ENCODE measurements at regions not wholly inside any gene's neighbourhood (a gene's known extent, or its start where the extent isn't known, plus 50 kb on each side); places are given as distances from the start of the nearest gene placed in this dataset.
"Not testable (repeated sequence)": the region's sequence is repeated elsewhere in the genome, so short reads cannot be mapped to it uniquely, and the experiment has no call there.

- Histone ChIP-seq H3K36me3 (ENCODE audit: control insufficient read depth, low read depth, low read length) (no peaks in the 10 kb centered on the region), H3K4me3 (ENCODE audit: low read length) (no peak overlapping the region), H3K4me1 (ENCODE audit: control insufficient read depth, low read depth, low read length) (no peaks in the 10 kb centered on the region), H3K27ac (ENCODE audit: low read length) (no peak overlapping the region), H3K9me3 (ENCODE audit: control insufficient read depth, low read depth, low read length) (no peaks in the 10 kb centered on the region), H3K9ac (ENCODE audit: low read length) (no peak overlapping the region), H3K27me3 (ENCODE audit: control insufficient read depth, insufficient read depth, low read length) (no peaks in the 10 kb centered on the region)
Observed at GRCh38 chr4:94014484-94015136, 186.1 kb downstream of the ATOH1 start.

DNA sequence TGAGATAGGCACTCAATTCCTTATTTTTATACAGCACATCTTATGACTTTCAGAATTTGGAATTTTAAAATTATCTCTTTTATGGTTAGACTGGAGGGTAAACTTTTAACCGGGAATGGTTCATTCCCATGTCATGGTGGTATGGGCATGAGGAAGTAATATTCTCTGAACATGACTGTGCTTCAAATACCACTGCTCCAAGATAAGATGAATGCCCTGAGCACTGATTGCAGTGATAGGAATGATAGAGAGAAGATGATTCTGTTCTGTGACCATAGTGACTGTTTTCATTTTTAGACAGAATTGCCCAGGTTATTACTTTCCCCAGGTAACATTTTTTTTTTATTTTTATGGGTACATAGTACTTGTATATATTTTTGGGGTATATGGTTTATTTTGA is 187.4 kb downstream of the ATOH1 start:
- Histone ChIP-seq H3K27ac (ENCODE audit: low read length) (no peak overlapping the region), H3K9me3 (ENCODE audit: control insufficient read depth, low read depth, low read length) (no peaks in the 10 kb centered on the region), H3K36me3 (ENCODE audit: control insufficient read depth, low read depth, low read length) (no peaks in the 10 kb centered on the region), H3K27me3 (ENCODE audit: control insufficient read depth, insufficient read depth, low read length) (no peaks in the 10 kb centered on the region), H3K4me3 (ENCODE audit: low read length) (no peak overlapping the region), H3K4me1 (ENCODE audit: control insufficient read depth, low read depth, low read length) (no peaks in the 10 kb centered on the region), H3K9ac (ENCODE audit: low read length) (no peak overlapping the region)

DNA sequence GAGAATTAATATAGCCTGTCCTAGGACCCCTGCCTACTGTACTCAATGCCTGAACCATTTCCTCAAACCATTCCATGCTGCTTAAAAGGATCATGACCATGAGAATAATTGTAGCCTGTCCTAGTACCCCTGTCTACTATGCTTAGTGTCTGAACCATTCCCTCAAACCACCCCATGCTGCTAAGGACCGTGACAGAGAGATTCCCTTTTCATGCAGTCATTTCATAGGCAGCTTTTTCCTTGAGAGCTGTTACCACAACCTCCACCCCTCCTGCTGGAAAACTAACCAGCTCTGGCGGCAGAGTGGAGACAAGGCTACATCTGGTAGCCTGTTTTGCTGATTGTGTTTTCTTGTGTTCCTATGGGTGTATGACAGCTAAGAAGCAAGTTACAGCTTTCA is 174.9 kb upstream of the SMARCAD1 start:
- H3K36me3 ChIP-seq (ENCODE audit: control insufficient read depth, low read depth, low read length): no peaks in the 10 kb centered on the region
- H3K9ac ChIP-seq (ENCODE audit: low read length): no peak overlapping the region
- H3K27ac ChIP-seq (ENCODE audit: low read length): no peak overlapping the region
- H3K27me3 ChIP-seq (ENCODE audit: control insufficient read depth, insufficient read depth, low read length): no peaks in the 10 kb centered on the region
- no peak overlapping the region for H3K4me3 ChIP-seq (ENCODE audit: low read length)
- peaks cover 6% of the 10 kb centered on the region for H3K4me1 ChIP-seq (ENCODE audit: control insufficient read depth, low read depth, low read length)
- H3K9me3 ChIP-seq (ENCODE audit: control insufficient read depth, low read depth, low read length): no peaks in the 10 kb centered on the region

DNA sequence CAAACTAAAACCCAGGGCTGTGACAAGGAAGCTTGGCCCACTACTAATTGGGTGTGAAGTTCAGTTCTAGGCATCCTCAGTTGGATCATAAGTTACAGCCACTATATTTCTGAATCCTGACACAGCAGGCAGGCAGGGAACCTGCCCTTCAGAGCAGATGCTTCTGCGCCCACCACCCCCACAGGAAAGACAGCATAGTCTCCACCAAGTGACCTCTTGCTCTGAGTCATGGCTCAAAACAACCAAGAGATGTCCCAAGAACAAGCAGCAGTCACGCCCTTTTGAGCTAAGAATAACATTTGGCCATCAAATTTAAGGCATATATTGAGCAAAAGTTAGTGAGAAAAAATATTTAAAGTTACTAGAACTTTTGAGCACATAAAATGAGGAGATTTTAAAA is 170.7 kb upstream of the SMARCAD1 start:
- H3K9me3 ChIP-seq (ENCODE audit: control insufficient read depth, low read depth, low read length): no peaks in the 10 kb centered on the region
- H3K27ac ChIP-seq (ENCODE audit: low read length): no peak overlapping the region
- peaks cover 6% of the 10 kb centered on the region for H3K4me1 ChIP-seq (ENCODE audit: control insufficient read depth, low read depth, low read length)
- no peak overlapping the region for H3K4me3 ChIP-seq (ENCODE audit: low read length)
- no peaks in the 10 kb centered on the region for H3K27me3 ChIP-seq (ENCODE audit: control insufficient read depth, insufficient read depth, low read length)
- H3K9ac ChIP-seq (ENCODE audit: low read length): no peak overlapping the region
- H3K36me3 ChIP-seq (ENCODE audit: control insufficient read depth, low read depth, low read length): no peaks in the 10 kb centered on the region

DNA sequence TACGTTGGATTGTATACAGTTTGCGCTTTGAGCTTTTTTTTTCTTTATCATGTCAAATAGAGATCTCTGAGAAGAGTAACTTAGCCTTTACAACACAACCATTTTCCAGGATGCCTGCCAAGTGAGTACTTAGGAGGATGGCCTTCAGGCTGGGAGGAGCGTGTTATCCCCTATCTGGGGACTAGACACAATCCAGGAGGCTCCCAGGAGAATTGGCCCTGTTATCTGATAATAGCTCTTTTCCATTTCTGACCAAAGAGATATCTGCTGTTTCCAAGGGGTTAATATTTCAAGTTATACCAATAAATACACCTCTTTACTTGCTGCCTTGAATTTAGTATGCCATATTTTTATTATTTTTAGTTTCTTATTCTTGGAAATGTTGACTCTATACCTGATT is 169.5 kb upstream of the SMARCAD1 start:
- Histone ChIP-seq H3K4me3 (ENCODE audit: low read length) (no peak overlapping the region), H3K27me3 (ENCODE audit: control insufficient read depth, insufficient read depth, low read length) (no peaks in the 10 kb centered on the region), H3K9me3 (ENCODE audit: control insufficient read depth, low read depth, low read length) (no peaks in the 10 kb centered on the region), H3K9ac (ENCODE audit: low read length) (no peak overlapping the region), H3K4me1 (ENCODE audit: control insufficient read depth, low read depth, low read length) (no peaks in the 10 kb centered on the region), H3K36me3 (ENCODE audit: control insufficient read depth, low read depth, low read length) (no peaks in the 10 kb centered on the region), H3K27ac (ENCODE audit: low read length) (no peak overlapping the region)

DNA sequence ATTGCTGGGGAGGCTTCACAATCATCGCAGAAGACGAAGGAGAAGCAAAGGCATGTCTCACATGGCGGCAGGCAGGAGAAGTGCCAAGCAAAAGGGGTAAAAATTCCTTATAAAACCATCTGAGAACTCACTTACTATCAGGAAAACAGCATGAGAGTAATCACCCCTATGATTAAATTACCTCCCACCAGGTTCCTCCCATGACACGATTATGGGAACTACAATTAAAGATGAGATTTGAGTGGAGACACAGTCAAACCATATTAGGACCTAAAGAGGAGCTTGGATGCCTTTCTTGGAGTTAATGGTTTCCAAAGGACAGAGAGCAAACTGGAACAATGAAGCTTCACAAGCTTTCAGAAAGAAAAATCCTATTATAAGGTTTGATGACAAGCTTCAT is 168.4 kb upstream of the SMARCAD1 start:
- Histone ChIP-seq H3K4me1 (ENCODE audit: control insufficient read depth, low read depth, low read length) (no peaks in the 10 kb centered on the region), H3K27ac (ENCODE audit: low read length) (no peak overlapping the region), H3K27me3 (ENCODE audit: control insufficient read depth, insufficient read depth, low read length) (no peaks in the 10 kb centered on the region), H3K36me3 (ENCODE audit: control insufficient read depth, low read depth, low read length) (no peaks in the 10 kb centered on the region), H3K9me3 (ENCODE audit: control insufficient read depth, low read depth, low read length) (no peaks in the 10 kb centered on the region), H3K4me3 (ENCODE audit: low read length) (no peak overlapping the region), H3K9ac (ENCODE audit: low read length) (no peak overlapping the region)

GRCh38 chr4:94044471-94044870 is 163.2 kb upstream of the SMARCAD1 start:
- H3K4me3 ChIP-seq (ENCODE audit: low read length); H3K9ac ChIP-seq (ENCODE audit: low read length); H3K36me3 ChIP-seq (ENCODE audit: control insufficient read depth, low read depth, low read length); H3K4me1 ChIP-seq (ENCODE audit: control insufficient read depth, low read depth, low read length); H3K27ac ChIP-seq (ENCODE audit: low read length); H3K9me3 ChIP-seq (ENCODE audit: control insufficient read depth, low read depth, low read length); H3K27me3 ChIP-seq (ENCODE audit: control insufficient read depth, insufficient read depth, low read length): not testable (repeated sequence)

- Histone ChIP-seq H3K9ac (ENCODE audit: low read length) (no peak overlapping the region), H3K36me3 (ENCODE audit: control insufficient read depth, low read depth, low read length) (no peaks in the 10 kb centered on the region), H3K27me3 (ENCODE audit: control insufficient read depth, insufficient read depth, low read length) (no peaks in the 10 kb centered on the region), H3K4me1 (ENCODE audit: control insufficient read depth, low read depth, low read length) (peaks cover 5% of the 10 kb centered on the region), H3K27ac (ENCODE audit: low read length) (no peak overlapping the region), H3K9me3 (ENCODE audit: control insufficient read depth, low read depth, low read length) (no peaks in the 10 kb centered on the region), H3K4me3 (ENCODE audit: low read length) (no peak overlapping the region)
Observed at GRCh38 chr4:94063084-94063483, 144.6 kb upstream of the SMARCAD1 start.

- H3K9me3 ChIP-seq (ENCODE audit: control insufficient read depth, low read depth, low read length): no peaks in the 10 kb centered on the region
- H3K27me3 ChIP-seq (ENCODE audit: control insufficient read depth, insufficient read depth, low read length): no peaks in the 10 kb centered on the region
- H3K9ac ChIP-seq (ENCODE audit: low read length): peak overlapping the region; percentile 18
- H3K27ac ChIP-seq (ENCODE audit: low read length): peak overlapping the region; percentile 26
- peaks cover 9% of the 10 kb centered on the region for H3K4me1 ChIP-seq (ENCODE audit: control insufficient read depth, low read depth, low read length)
- no peaks in the 10 kb centered on the region for H3K36me3 ChIP-seq (ENCODE audit: control insufficient read depth, low read depth, low read length)
- peak overlapping the region; percentile 38 for H3K4me3 ChIP-seq (ENCODE audit: low read length)
Observed at GRCh38 chr4:94068753-94069719, 138.6 kb upstream of the SMARCAD1 start.

DNA sequence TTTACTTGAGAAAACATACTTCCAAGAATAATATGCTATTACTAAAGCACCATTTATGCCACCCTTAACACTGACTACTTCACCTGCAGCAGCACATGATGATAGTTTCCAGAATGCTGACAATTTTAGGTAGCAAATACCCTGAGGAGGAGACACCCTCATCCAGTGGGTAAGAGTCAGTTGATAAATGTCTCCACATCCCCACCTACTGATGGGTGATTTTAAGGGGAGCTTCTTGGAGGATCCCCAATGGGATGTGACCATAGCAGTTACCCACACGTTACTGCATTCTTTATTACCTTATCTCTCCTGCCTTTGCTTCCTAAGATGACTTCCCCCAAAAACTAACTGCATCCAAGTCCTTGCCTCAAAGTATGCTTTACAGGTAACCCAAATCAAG is 131.2 kb upstream of the SMARCAD1 start:
- H3K27me3 ChIP-seq (ENCODE audit: control insufficient read depth, insufficient read depth, low read length): no peaks in the 10 kb centered on the region
- no peaks in the 10 kb centered on the region for H3K36me3 ChIP-seq (ENCODE audit: control insufficient read depth, low read depth, low read length)
- H3K4me3 ChIP-seq (ENCODE audit: low read length): no peak overlapping the region
- H3K27ac ChIP-seq (ENCODE audit: low read length): no peak overlapping the region
- no peaks in the 10 kb centered on the region for H3K4me1 ChIP-seq (ENCODE audit: control insufficient read depth, low read depth, low read length)
- peaks cover 16% of the 10 kb centered on the region for H3K9me3 ChIP-seq (ENCODE audit: control insufficient read depth, low read depth, low read length)
- H3K9ac ChIP-seq (ENCODE audit: low read length): no peak overlapping the region

- Histone ChIP-seq H3K9ac (ENCODE audit: low read length) (no peak overlapping the region), H3K27ac (ENCODE audit: low read length) (no peak overlapping the region)
Observed at GRCh38 chr4:94084155-94084554, 123.5 kb upstream of the SMARCAD1 start.

DNA sequence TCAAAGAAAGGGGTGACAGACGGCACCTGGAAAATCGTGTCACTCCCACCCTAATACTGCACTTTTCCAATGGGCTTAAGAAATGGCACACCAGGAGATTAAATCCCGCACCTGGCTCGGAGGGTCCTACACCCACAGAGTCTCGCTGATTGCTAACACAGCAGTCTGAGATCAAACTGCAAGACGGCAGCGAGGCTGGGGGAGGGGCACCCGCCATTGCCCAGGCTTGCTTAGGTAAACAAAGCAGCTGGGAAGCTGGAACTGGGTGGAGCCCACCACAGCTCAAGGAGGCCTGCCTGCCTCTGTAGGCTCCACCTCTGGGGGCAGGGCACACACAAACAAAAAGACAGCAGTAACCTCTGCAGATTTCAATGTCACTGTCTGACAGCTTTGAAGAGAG is 108.5 kb upstream of the SMARCAD1 start:
- not testable (repeated sequence) for H3K9me3 ChIP-seq (ENCODE audit: control insufficient read depth, low read depth, low read length); H3K4me3 ChIP-seq (ENCODE audit: low read length); H3K27me3 ChIP-seq (ENCODE audit: control insufficient read depth, insufficient read depth, low read length); H3K9ac ChIP-seq (ENCODE audit: low read length); H3K4me1 ChIP-seq (ENCODE audit: control insufficient read depth, low read depth, low read length); H3K36me3 ChIP-seq (ENCODE audit: control insufficient read depth, low read depth, low read length); H3K27ac ChIP-seq (ENCODE audit: low read length)

More at GRCh38 chr4:94084155-94084554, 123.5 kb upstream of the SMARCAD1 start:
- no peaks in the 10 kb centered on the region for H3K36me3 ChIP-seq (ENCODE audit: control insufficient read depth, low read depth, low read length)
- H3K9me3 ChIP-seq (ENCODE audit: control insufficient read depth, low read depth, low read length): peaks cover 19% of the 10 kb centered on the region
- no peaks in the 10 kb centered on the region for H3K4me1 ChIP-seq (ENCODE audit: control insufficient read depth, low read depth, low read length)
- H3K4me3 ChIP-seq (ENCODE audit: low read length): no peak overlapping the region
- no peaks in the 10 kb centered on the region for H3K27me3 ChIP-seq (ENCODE audit: control insufficient read depth, insufficient read depth, low read length)

Data from iPS-18a (cell line).